Activated CD4-positive, alpha-beta T cell treated with anti-CD3 and anti-CD28 coated beads, Interleukin-2, amount 50 U/mL, for 16 hours (primary cell): ENCODE measurements at regions not wholly inside any gene's neighbourhood (a gene's known extent, or its start where the extent isn't known, plus 50 kb on each side); places are given as distances from the start of the nearest gene placed in this dataset.
"Not testable (repeated sequence)": the region's sequence is repeated elsewhere in the genome, so short reads cannot be mapped to it uniquely, and the experiment has no call there.

Experiments
- DNase-seq: peaks from one replicate; pipeline ENCODE4 v3.0.0-alpha.2; 2020

GRCh38 chr2:194166818-194167217 is 1490.2 kb upstream of the SLC39A10 start:
- DNase-seq, result peak; percentile 19

GRCh38 chr2:194155431-194155830 is 1501.6 kb upstream of the SLC39A10 start:
- no peak for DNase-seq

GRCh38 chr2:194151231-194151630 is 1505.8 kb upstream of the SLC39A10 start:
- DNase-seq, result no peak

GRCh38 chr2:194135463-194135862 is 1521.6 kb upstream of the SLC39A10 start:
- DNase-seq, result no peak

GRCh38 chr2:194128810-194129209 is 1528.2 kb upstream of the SLC39A10 start:
- no peak for DNase-seq

- DNase-seq, result no peak
These were observed 1530.6 kb upstream of the SLC39A10 start for GRCh38 chr2:194126418-194126817.

GRCh38 chr2:194116861-194117260 is 1540.2 kb upstream of the SLC39A10 start:
- no peak for DNase-seq

GRCh38 chr2:194105358-194105757 is 1551.7 kb upstream of the SLC39A10 start:
- DNase-seq, result no peak

GRCh38 chr2:194104687-194105086 is 1552.3 kb upstream of the SLC39A10 start:
- DNase-seq, result no peak

- DNase-seq, result no peak
These were observed 1552.9 kb upstream of the SLC39A10 start for GRCh38 chr2:194103941-194104659.

- DNase-seq, result no peak
These were observed 1554.5 kb upstream of the SLC39A10 start for GRCh38 chr2:194102546-194102945.

- no peak for DNase-seq
These were observed 1556.8 kb upstream of the SLC39A10 start for GRCh38 chr2:194100201-194100600.

- DNase-seq, result no peak
These were observed 1560.6 kb upstream of the SLC39A10 start for GRCh38 chr2:194096402-194096801.

GRCh38 chr2:194095359-194095758 is 1561.7 kb upstream of the SLC39A10 start:
- no peak for DNase-seq

- no peak for DNase-seq
These were observed 1566.6 kb upstream of the SLC39A10 start for GRCh38 chr2:194090251-194090905.

- DNase-seq, result no peak
These were observed 1569.7 kb upstream of the SLC39A10 start for GRCh38 chr2:194087089-194087958.

GRCh38 chr2:194086129-194086528 is 1570.9 kb upstream of the SLC39A10 start:
- no peak for DNase-seq

GRCh38 chr2:194079989-194080388 is 1577.0 kb upstream of the SLC39A10 start:
- DNase-seq, result no peak

- no peak for DNase-seq
These were observed 1579.7 kb upstream of the SLC39A10 start for GRCh38 chr2:194077366-194077765.

GRCh38 chr2:194062401-194062800 is 1594.6 kb upstream of the SLC39A10 start:
- no peak for DNase-seq

GRCh38 chr2:194060269-194060668 is 1596.8 kb upstream of the SLC39A10 start:
- DNase-seq, result no peak

- no peak for DNase-seq
These were observed 1602.7 kb upstream of the SLC39A10 start for GRCh38 chr2:194054313-194054712.

- no peak for DNase-seq
These were observed 1612.7 kb upstream of the SLC39A10 start for GRCh38 chr2:194044321-194044720.

GRCh38 chr2:194021130-194021529 is 1635.9 kb upstream of the SLC39A10 start:
- DNase-seq, result not testable (repeated sequence)
